ENCODE measurements at regions not wholly inside any gene's neighbourhood (a gene's known extent, or its start where the extent isn't known, plus 50 kb on each side); places are given as distances from the start of the nearest gene placed in this dataset.

DNA sequence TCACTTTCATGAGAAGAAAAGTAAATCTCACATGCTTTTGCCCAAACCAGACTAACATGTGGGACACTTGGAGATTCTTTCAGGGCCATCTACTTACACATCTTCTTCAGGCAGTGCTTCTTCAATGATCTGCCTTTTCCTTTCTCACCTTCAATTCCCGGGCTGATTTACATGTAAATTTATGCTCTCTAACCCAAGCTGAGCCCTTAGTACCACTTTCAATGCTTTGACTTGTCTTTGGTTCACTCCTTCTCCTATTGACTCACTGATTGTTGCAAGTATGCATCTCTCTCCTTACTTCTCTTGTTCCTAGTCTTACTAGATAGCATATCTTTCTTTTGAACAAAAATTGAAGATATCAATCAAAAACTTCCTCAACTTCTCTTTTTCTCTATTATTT, 154.2 kb upstream of the DEPDC1 start:
- H3K27ac ChIP-seq = no peak overlapping the region

GRCh38 chr1:68653882-68654281, 157.0 kb upstream of the DEPDC1 start:
- DNase-seq = no peak
- ATAC-seq = no peak
- no peaks in the 10 kb centered on the region for H3K4me1 ChIP-seq
- H3K27me3 ChIP-seq = no peaks in the 10 kb centered on the region
- H3K27ac ChIP-seq = no peak overlapping the region
- H3K4me3 ChIP-seq = no peak overlapping the region
- no peaks in the 10 kb centered on the region for H3K36me3 ChIP-seq
- TF ChIP-seq CTCF (IDR thresholded peaks at IDR 0.05) = no peak
- H3K9me3 ChIP-seq = peaks cover 0 to 7% of the 10 kb centered on the region in 2 donors
- intact Hi-C loops (cut with DNase I) = no loop called here

More for the DNA sequence above, 154.2 kb upstream of the DEPDC1 start:
- DNase-seq (no peak), ATAC-seq (no peak)
- Histone ChIP-seq H3K36me3 (no peaks in the 10 kb centered on the region), H3K9me3 (peaks cover 0 to 7% of the 10 kb centered on the region in 2 donors), H3K4me1 (no peaks in the 10 kb centered on the region), H3K4me3 (no peak overlapping the region), H3K27me3 (no peaks in the 10 kb centered on the region)
- intact Hi-C loops (cut with DNase I) = no loop called here
- no peak for TF ChIP-seq CTCF (IDR thresholded peaks at IDR 0.05)

DNA sequence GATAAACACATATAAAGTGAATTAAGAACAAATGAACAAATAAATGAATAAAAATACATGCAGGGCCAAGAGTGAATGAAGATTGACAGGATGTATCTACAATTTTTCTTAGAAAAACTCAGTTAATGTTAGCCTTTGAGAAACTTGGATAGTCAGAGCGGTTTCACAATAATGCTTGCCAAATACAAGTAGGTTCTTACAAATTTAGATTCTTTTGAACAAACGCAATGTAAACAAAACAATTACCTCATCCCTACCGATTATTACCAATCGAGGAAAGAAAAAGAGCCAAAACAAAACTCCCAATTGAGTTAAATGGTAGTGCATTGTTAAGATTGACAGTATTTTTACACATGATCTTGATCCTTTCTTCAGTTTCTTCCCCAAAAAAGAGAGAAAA, 176.9 kb upstream of the DEPDC1 start:
- H3K27me3 ChIP-seq = no peaks in the 10 kb centered on the region
- no peak for TF ChIP-seq CTCF (IDR thresholded peaks at IDR 0.05)
- ATAC-seq = no peak
- no peak for DNase-seq
- no peaks in the 10 kb centered on the region for H3K36me3 ChIP-seq
- no peaks in the 10 kb centered on the region for H3K9me3 ChIP-seq
- H3K27ac ChIP-seq = no peak overlapping the region
- no peaks in the 10 kb centered on the region for H3K4me1 ChIP-seq
- no peak overlapping the region for H3K4me3 ChIP-seq
- intact Hi-C loops (cut with DNase I) = no loop called here

DNA sequence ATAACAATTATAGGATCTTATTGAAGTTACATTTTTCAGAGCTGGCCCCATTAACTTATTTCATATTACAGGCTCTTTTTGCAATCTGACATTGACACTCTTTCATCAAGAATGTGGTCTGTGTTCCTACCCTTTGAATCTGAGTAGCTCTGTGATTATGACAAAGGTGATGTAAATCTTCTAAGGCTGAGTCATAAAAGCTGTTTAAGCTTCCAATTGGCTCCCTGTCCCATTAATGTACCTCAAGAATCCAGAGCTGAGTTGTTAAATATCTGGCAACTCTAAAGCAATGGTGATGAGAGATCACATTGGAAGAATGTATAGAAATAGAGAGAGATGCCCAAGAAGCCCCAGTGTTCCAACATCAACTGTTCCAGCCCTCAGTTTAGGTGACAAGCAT, 178.5 kb upstream of the DEPDC1 start:
- Histone ChIP-seq H3K4me3 (no peak overlapping the region), H3K9me3 (no peaks in the 10 kb centered on the region), H3K4me1 (no peaks in the 10 kb centered on the region), H3K27ac (no peak overlapping the region), H3K36me3 (no peaks in the 10 kb centered on the region), H3K27me3 (no peaks in the 10 kb centered on the region)
- TF ChIP-seq CTCF (IDR thresholded peaks at IDR 0.05) = no peak
- DNase-seq (no peak), ATAC-seq (no peak)
- intact Hi-C loops (cut with DNase I) = no loop called here

- TF ChIP-seq CTCF (IDR thresholded peaks at IDR 0.05) = no peak
- Histone ChIP-seq H3K4me1 (no peaks in the 10 kb centered on the region), H3K4me3 (no peak overlapping the region), H3K27me3 (no peaks in the 10 kb centered on the region), H3K27ac (no peak overlapping the region), H3K9me3 (peaks cover 0 to 4% of the 10 kb centered on the region in 2 donors), H3K36me3 (no peaks in the 10 kb centered on the region)
- ATAC-seq (no peak), DNase-seq (no peak)
- intact Hi-C loops (cut with DNase I) = no loop called here
Observed at GRCh38 chr1:68677684-68678351, 180.9 kb upstream of the DEPDC1 start.

Data from left lung (tissue), 4 donors.